HG02571 (cell line): ENCODE measurements at regions not wholly inside any gene's neighbourhood (a gene's known extent, or its start where the extent isn't known, plus 50 kb on each side); places are given as distances from the start of the nearest gene placed in this dataset.

ENCODE experiments used
- ATAC-seq: cut with Tn5 transposase; IDR thresholded peaks from one replicate; pipeline ENCODE4 v1.9.1; 2021; ENCODE audit warnings: mild to moderate bottlenecking, moderate library complexity; ENCODE audit not compliant: unreplicated experiment

DNA sequence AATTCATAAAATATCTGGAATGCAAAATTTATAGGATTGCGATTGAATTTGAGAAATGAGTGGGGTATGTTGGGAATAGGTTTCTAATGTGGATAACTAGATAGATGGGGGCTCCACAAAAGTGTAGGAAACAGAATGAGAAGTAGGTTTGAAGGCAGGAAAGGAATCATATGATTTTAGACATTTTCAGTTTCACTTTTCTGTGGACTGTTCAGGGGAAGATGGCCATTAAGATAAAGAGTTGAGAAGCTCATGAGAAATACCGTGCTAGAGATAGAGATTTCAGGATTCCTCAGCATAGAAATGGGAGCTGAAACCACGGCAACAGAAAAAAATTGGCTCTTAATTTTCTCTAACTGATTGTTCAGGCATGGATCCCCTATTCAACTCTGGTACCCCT is 163.4 kb upstream of the CD180 start:
- no peak for ATAC-seq

DNA sequence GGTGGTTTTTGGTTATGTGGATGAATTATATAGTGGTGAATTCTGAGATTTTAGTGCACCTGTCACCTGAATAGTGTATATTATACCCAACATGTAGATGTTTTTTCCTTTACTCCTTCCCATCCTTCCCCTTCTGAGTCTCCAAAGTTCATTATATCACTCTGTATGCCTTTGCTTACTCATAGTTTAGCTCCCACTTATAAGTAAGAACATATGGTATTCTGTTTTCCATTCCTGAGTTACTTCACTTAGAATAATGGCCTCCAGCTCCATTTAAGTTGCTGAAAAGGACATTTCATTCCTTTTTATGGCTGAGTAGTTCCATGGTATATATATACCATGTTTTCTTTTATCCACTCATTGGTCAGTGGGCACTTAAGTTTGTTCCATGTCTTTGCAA is 161.6 kb upstream of the CD180 start:
- no peak for ATAC-seq

DNA sequence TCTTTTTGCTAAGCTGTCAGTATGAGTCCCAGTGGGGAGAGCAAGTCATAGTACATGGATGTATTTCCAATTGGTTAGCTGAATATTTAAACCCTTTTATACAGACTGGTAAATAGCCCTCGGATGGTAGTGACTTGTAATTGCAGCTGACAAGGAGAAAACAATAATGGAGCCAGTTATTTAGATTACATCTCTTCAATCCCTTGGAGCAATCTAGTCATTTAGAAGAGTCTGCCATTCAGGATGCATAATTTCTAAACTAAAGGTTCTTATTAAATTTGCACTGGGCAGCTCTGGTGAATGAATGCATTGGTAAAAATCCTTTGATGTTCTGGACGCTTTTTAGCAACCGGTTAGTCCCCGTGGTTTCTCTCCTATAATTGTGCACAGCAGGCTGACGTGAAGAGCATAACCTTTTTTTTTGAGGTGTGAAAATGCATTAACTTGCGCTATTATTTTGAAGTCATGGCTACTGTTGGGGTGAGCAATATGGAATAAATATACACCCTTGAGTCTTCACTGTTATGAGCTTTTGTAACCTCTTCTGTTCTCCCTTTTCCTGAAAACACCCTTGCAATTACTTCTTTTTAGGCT is 158.6 kb upstream of the CD180 start:
- ATAC-seq = no peak

DNA sequence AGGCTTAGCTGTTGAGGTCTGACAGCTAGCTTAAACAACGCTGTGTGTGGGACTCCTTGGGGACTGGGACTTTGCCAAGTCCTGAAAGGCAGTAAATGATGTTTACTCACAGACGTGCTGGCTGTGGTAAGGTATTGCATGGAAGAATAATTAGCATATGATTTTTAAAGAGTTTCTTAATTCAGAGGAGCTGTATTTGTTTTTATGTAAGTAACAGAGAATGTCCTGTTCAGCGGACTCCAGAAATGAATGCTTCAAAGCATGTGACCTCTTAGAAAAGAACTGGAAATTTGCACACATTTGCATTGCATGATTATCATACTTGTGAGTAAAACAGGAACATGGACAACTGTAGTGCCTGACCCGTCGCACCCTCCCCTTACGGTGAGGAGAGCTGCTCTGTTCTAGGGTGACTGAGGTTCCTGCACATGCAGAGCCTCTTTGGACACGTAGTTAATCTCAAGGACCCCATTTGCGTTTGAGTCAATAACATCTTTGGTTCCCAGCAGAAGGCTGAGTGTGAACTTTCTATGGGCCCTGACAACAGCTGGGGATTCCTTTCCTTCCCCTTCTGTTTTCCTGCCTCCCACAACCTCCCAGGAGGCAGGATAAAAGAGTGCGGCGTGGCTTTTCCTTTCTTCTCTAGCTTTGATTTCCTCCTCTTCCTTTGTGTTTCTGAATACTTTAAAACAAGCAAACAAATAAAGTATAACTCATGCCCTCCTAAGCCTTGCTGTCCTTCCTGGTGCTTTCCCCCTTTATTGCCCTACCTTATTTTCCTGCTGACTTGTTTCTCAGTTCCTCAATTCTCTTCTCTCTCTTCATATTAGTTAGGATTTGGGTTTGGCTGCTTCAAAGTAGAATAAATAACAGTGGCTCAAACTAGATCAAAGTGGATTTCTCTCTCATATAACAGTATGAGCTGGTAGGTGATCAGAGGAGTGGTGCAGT is 157.2 kb upstream of the CD180 start:
- no peak for ATAC-seq

DNA sequence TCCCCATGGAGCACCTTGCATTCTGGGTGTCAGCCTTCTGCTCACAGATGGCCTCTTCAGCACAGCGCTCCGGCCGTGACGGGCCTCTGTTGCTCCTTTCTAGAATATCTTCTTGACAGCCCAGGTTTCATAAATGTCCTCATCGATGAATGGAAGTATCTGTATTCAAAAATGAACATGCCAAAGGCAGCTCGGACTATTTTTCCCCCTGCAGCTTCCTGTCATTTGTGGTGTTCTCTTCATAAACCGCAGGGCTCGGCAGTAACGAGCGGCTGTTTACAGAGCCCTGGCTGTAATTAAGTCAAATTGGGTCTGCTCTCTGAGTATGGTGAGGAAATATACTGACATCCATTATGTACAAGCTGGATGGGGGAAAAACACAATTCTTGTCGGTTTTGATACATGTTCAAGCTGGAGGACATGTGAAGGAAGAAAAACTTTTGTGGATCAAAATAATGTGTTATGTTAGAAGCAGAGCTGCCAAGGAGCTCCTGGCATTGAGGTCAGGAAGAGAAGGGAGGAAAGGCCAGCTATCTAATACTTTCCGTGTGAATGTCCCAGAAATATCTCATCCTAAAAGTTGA is 154.1 kb upstream of the CD180 start:
- no peak for ATAC-seq

DNA sequence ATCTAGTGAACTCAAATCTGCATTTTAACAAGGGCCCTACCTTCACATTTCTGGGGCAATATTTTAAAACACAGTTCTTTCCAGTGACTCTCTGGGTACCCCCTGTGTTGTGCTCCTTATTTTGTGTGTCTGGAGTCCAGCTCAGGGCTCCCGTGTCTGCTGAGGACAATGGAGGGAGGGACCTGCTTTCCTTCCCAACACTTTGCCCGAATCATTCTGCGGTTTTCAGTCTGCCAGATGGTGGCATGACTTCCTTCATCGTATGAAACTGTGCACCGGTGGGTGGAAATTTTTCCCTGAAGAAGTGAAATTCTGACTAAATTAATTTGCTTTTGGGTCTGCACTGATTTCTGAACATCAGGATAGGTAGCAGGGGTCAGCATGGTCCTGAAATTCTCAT is 153.6 kb upstream of the CD180 start:
- no peak for ATAC-seq

DNA sequence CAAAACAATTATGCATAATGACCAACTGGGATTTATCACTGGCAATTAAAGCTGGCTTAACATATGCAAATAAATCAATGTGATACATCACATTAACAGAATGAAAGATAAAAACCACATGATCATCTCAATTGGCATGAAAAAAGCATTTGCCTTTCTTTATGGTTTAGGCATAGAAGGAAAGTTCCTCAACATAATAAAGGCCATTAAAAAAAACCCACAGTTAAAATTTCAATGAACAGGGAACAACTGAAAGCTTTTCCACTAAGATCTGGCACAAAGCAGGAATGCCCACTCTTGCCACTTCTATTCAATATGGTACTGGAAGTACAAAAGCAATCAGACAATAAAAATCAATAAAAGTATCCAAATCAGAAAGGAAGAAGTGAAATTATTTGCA is 151.2 kb upstream of the CD180 start:
- ATAC-seq = no peak

DNA sequence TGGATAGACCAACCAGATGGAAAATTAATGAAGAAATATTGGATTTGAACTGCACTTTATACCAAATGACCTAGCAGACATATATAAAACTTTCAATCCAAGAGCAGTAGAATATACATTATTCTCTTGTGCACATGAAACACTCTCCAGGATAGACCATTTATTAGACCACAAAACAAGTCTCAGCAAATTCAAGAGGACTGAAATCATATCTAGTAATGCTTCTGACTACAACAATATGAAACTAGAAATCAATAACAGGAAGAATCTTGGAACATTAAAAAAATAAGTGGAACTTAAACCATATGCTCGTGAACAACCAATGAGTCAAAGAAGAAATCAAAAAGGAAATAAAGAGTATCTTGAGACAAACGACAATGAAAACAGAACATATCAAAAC is 150.0 kb upstream of the CD180 start:
- ATAC-seq = no peak

DNA sequence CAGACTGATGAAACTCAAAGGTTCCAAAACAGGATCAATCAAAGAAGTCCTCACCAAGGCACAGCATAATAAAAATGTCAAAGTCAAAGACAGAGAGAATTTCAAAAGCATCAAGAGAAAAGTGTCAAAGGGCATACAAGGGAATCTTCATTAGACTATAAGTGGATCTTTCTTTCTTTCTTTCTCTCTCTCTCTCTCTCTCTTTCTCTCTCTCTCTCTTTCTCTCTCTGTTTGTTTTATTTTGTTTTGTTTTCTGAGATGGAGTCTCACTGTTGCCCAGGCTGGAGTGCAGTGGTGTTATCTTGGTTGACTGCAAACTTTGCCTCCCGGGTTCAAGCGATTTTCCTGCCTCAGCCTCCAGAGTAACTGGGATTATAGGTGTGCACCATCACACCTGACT is 148.3 kb upstream of the CD180 start:
- no peak for ATAC-seq

DNA sequence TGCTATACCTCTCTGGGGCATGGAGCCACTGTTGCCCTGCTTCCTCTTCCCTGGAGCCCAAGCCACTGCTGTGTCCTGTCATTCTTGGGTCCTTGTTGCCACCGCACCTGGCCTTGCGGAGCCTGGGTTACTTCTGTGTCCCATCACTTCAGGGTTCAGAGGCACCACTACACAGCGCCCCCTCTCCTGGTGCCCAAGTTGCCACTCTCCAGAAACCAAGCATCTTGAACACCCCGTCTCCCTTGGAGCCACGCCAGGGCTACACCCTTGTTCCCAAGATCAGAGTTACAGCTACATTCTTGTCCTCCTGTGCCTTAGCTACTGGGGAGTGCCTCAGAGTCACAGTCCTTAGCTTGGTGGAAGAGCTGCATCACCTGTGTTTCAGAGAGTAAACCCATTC is 147.2 kb upstream of the CD180 start:
- no peak for ATAC-seq

DNA sequence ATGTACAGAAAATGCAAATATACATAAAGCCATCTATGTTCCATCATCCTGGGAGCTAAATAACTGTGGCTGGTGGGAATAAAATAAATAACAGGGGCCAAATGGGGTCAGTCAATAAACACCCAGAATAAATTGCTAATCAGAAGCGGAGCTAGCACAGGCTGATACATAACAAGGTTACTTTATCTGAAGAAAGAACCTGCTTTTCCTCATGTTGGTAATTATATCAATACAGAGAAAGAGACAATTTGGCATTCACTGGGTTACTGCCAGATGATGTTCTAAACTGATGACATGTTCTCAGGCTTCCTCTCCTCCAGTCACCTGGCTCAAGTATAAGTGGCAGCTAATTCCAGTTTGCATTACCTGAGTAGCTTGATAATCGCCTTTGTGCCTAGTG is 144.9 kb upstream of the CD180 start:
- no peak for ATAC-seq

DNA sequence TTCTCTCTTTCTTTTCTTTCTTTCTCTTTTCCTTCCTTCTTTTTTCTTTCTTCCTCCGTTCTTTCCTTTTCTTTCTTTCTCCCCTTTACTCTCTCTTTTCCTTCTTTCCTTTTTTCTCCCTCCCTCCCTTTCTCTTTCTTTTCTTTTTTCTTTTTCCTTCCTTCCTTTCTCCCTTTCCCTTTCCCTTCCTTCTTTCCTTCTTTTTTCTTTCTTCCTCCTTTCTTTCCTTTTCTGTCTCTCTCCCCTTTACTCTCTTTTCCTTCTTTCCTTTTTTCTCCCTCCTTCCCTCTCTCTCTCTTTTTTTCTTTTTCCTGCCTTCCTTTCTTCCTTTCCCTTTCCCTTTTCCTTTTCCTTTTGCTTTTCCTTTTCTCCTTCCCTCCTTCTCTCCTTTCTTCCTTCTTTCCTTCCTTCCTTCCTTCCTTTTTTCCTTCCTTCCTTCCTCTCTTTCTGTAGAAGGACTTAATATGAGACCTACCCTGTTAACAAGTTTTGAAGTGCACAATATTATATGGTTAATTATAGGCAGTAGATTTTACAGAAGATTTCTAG is 142.7 kb upstream of the CD180 start:
- ATAC-seq = no peak

DNA sequence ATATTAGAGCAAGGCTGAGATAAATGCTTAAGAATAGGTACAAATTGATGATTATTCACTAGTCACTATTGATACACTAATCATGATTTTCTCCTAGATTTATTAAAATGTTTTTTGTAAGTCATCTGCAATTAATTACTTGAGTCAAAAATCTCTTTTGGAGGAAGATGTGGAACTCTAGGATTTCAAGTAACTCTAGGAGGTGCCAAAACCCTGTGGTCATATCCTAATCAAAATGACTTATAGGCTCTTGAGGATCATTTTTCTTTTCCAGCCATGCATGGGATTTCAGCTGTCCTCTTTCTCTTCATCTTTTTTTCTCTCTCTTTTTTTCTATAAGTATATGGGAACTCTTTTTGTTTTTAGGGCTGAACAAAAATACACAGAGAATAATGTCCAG is 141.8 kb upstream of the CD180 start:
- no peak for ATAC-seq

DNA sequence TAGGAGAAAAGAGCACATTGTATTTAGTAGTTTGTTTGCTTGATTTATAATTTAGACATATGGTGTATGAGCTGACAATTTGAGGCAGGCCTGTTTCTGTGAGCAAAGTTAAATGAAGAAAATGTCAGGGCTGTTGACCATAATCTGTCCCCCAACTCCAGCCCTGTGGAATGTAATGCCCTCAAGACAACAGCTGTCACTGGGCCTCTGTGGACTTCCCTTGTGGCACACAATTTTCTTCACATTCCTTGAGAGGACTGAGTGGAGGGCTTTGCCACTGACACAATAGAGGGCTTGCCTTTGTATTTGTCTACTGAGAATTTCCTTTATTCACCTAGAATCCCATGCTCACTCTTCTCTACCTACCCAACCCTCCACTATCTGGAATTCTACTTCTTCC is 141.2 kb upstream of the CD180 start:
- no peak for ATAC-seq

DNA sequence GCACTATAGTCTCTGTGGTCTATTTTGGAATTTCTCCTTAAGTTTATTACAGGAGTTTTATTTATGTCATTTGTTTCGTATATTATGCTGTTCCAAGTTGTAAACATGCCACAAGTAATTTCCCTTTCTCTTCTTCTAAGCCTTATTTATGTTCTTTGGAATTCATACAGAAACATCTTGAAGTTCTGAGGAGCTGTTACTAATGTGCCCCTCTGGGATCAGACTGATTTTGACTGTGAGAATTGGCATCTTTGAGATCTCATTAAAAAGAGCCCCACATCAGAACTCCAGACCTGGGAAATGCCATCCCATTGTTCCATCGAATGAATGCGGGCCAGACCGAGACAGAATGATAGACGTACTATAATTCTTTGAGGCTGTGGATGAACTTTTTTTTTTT is 138.8 kb upstream of the CD180 start:
- ATAC-seq = no peak

DNA sequence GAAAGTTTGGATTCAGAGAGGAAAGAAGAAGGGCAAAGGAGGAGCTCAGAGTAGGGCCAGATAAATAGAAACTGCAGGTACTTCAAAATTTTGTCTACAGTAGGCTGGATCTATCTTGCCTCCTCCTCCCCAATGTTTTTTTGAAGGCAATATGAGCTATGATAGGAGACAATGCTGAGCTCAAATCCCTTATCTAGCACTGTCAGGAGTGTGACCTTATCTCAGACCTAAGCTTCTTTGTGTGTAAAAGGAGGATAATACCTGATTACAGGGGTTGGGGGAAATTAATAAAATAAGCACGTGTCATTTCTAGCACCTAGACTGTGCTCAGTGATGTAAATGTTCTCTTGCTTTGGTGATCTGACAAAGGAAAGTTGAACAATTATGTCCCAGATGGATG is 137.8 kb upstream of the CD180 start:
- no peak for ATAC-seq

DNA sequence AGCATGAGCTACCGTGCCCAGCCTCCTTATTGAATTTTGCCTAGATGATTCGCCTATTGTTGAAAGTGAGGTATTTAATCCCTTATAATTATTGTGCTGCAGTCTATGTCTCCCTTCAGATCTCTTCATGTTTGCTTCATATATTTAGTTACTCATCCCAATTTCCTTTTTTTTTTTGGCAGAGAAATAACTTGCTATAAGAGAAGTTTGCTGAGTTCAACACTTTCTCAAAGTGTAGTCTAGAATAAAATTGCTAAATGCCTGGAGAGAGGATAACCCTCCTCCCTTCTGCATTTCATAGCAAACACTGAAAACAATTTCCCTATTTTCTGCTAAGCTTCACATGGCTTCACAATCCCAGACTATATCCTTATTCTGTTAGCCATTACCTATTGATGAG is 136.6 kb upstream of the CD180 start:
- no peak for ATAC-seq

DNA sequence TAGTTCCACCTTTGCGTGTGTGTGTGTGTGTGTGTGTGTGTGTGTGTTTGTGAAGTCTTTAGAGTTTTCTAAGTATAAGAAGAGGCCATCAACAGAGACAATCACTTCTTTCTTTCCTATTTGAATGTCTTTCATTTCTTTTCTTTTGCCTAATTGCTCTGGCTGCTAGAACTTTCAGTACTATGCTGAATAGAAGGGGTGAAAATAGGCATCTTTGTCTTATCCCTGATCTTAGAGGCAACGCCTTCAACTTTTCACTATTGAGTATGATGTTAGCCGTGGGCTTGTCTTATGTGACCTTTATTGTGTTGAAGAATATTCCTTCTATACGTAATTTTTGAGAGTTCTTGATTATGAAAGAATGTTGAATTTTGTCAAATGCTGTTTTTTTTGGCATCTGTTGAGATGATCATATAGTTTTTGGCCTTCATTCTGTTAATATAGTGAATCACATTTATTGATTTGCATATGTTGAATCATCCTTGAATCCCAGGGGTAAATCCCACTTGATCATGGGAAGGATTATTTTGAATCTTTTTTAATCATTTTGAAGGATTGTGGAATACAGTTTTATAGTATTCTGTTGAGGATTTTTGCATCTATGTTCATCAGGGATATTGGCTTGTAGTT is 134.8 kb upstream of the CD180 start:
- ATAC-seq = no peak

DNA sequence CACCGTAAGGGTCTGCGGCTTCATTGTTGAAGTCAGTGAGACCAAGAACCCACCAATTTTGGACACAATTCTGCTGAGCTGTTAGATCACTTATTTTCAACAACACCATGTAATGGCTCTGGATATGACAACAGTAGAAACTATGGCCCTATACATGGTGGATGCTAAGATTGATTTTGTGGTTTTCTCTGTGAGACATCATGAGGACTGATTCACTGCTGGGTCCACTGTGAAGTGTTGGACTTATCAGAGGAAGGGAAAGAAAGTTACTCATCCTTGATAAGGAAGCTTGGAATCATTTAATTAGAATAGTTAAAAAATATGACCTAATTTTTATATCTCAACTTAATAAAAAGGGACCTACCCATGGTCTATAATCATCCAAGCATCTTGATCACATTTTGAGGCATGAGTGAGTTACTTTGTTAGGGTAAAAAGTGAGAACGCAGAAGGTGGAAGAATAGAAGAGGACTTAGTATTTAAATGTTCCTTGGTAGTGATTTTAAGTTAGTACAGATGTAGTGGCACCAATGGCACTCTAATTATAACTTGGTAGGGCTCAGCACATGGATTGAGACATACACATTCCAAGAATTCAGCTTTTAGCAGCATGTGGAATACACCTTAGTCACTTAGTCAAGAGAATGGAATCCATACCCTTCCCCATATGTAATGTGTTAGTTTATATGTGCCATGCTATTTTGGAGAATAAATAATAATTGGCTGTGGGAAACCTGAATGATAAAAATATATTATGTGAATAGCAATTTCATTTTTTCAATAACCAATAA is 123.5 kb upstream of the CD180 start:
- no peak for ATAC-seq

DNA sequence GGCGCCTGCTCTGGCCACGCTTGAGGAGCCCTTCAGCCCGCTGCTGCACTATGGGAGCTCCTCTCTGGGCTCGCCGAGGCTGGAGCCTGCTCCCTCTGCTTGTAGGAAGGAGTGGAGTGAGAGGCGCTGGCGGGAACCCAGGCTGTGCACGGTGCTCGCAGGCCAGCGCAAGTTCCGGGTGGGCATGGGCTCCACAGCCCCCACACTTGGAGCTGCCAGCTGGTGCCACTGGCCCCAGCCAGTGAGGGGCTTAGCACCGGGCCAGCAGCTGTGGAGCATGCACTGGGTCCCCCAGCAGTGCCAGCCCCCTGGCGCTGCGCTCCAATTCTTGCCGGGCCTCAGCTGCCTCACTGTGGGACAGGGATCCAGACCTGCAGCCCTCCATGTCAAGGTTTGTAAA is 122.1 kb upstream of the CD180 start:
- ATAC-seq = no peak

DNA sequence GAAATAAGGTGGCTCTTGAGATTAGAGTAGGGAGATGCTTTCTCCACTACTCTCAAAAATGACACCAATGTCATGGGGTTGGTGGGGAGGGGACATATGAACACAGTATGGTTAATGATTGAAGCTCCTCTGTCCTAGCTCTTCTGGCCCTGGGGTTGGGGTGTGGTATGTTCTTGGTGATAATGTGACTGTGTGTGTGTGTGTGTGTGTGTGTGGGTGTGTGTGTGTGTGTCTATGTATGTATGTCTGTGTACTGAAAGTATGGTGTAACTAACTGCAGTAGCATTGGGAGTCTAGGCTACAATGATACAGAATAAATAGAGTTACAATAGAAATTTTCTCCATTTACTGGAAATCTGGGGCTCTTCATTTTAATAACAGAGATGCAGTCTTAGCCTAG is 121.0 kb upstream of the CD180 start:
- ATAC-seq = no peak
